Right lobe of liver (tissue), 4 donors: ENCODE measurements at regions not wholly inside any gene's neighbourhood (a gene's known extent, or its start where the extent isn't known, plus 50 kb on each side); places are given as distances from the start of the nearest gene placed in this dataset.

Experiments
- CTCF ChIP-seq, 4 donors: fragments of 200-600 bp in 3 of 4; fragments of 450-650 bp in 1 of 4; IDR thresholded peaks; one replicate each; pipeline versions ENCODE4 v1.5.1 to v1.8.0; 2016 to 2022; ENCODE audit warnings: antibody characterized with exemption in 4 of 4, mild to moderate bottlenecking in 2 of 4
- POLR2A ChIP-seq: fragments of 450-650 bp; IDR thresholded peaks from one replicate; pipeline ENCODE4 v1.6.1; 2017; ENCODE audit warnings: antibody characterized with exemption, mild to moderate bottlenecking
- donor health status: DM: no; HTN: no; CAD: no.
- donor health status: DM: no; HTN: no; CAD: no.
- donor health status: DM: no; HTN: yes; CAD: no.

- TF ChIP-seq CTCF (IDR thresholded peaks at IDR 0.05) (no peak), POLR2A (no peak)
Observed at GRCh38 chr5:74530326-74531050, 110.0 kb downstream of the ENC1 start.
